ENCODE measurements at regions not wholly inside any gene's neighbourhood (a gene's known extent, or its start where the extent isn't known, plus 50 kb on each side); places are given as distances from the start of the nearest gene placed in this dataset.

- TF ChIP-seq CTCF (IDR thresholded peaks at IDR 0.05) (peak in 1 of 6 experiments; percentile 5), EP300 (IDR thresholded peaks at IDR 0.05) (peak in 2 of 4 donors; percentile 1 to 73)
Observed at GRCh38 chr1:168835176-168835575, 106.2 kb upstream of the DPT start.

Data from upper lobe of left lung (tissue), 4 donors.